B cell (primary cell): ENCODE measurements at regions not wholly inside any gene's neighbourhood (a gene's known extent, or its start where the extent isn't known, plus 50 kb on each side); places are given as distances from the start of the nearest gene placed in this dataset.

Source experiments
- CTCF ChIP-seq: fragments of 200-600 bp; IDR thresholded peaks from one replicate; pipeline ENCODE4 v1.8.0; 2022; ENCODE audit warnings: antibody characterized with exemption, mild to moderate bottlenecking
- EZH2 ChIP-seq: IDR thresholded peaks from 2 replicates; pipeline ENCODE4 v1.6.1; 2012; ENCODE audit warnings: borderline replicate concordance, low read depth, mild to moderate bottlenecking, moderate library complexity, low read length; ENCODE audit not compliant: insufficient read depth, poor library complexity, severe bottlenecking

- TF ChIP-seq CTCF (no peak), EZH2 (no peak)
These were observed 316.0 kb upstream of the DMAC1 start for GRCh38 chr9:8115570-8115969.
